Neural progenitor cell (in vitro differentiated cells): ENCODE measurements at regions not wholly inside any gene's neighbourhood (a gene's known extent, or its start where the extent isn't known, plus 50 kb on each side); places are given as distances from the start of the nearest gene placed in this dataset.

Experiments
- CTCF ChIP-seq: fragments of 200-600 bp; sonication (generic); IDR thresholded peaks from 2 replicates; pipeline ENCODE4 v1.5.1; 2017; ENCODE audit warnings: antibody characterized with exemption, mild to moderate bottlenecking
- EZH2 ChIP-seq: fragments of 200-600 bp; sonication (generic); IDR thresholded peaks from 2 replicates; pipeline ENCODE4 v1.6.1; 2017; ENCODE audit warnings: antibody characterized with exemption, mild to moderate bottlenecking, moderate library complexity
- EZH2phosphoT487 ChIP-seq: fragments of 200-600 bp; sonication (generic); IDR thresholded peaks from 2 replicates; pipeline ENCODE4 v1.6.1; 2017; ENCODE audit warnings: antibody characterized with exemption

- TF ChIP-seq CTCF (no peak), EZH2 (no peak), EZH2phosphoT487 (no peak)
Measured at GRCh38 chr12:82089369-82090121, 268.6 kb downstream of the CCDC59 start.
